H9 (cell line): ENCODE measurements at regions not wholly inside any gene's neighbourhood (a gene's known extent, or its start where the extent isn't known, plus 50 kb on each side); places are given as distances from the start of the nearest gene placed in this dataset.

Experiments used
- DNase-seq: peaks from one replicate; pipeline ENCODE4 v3.0.0-alpha.2; 2017
- H2AFZ ChIP-seq: one replicate; pipeline ENCODE4 v1.6.1; 2013; ENCODE audit warnings: mild to moderate bottlenecking, low read length, control low read depth, moderate library complexity
- H2AK5ac ChIP-seq: 2 replicates; pipeline ENCODE4 v1.6.1; 2013; ENCODE audit warnings: low read length, control low read depth, mixed read lengths; ENCODE audit not compliant: insufficient read length
- H2BK120ac ChIP-seq: one replicate; pipeline ENCODE4 v1.6.1; 2013; ENCODE audit warnings: low read depth, mild to moderate bottlenecking, low read length, control low read depth, inconsistent platforms; ENCODE audit not compliant: poor library complexity, severe bottlenecking
- H2BK12ac ChIP-seq: 2 replicates; pipeline ENCODE4 v1.6.1; 2013; ENCODE audit warnings: low read length, control low read depth, mixed read lengths, low read depth; ENCODE audit not compliant: insufficient read length
- H2BK15ac ChIP-seq: 2 replicates; pipeline ENCODE4 v1.6.1; 2013; ENCODE audit warnings: low read depth, low read length, control low read depth
- H2BK20ac ChIP-seq: one replicate; pipeline ENCODE4 v1.6.1; 2013; ENCODE audit warnings: low read depth, mild to moderate bottlenecking, low read length, control low read depth, inconsistent platforms; ENCODE audit not compliant: poor library complexity, severe bottlenecking
- H2BK5ac ChIP-seq: 2 replicates; pipeline ENCODE4 v1.6.1; 2013; ENCODE audit warnings: low read length, control low read depth, mixed read lengths; ENCODE audit not compliant: insufficient read length
- H3K14ac ChIP-seq: 2 replicates; pipeline ENCODE4 v1.6.1; 2013; ENCODE audit warnings: low read length, control low read depth; ENCODE audit not compliant: insufficient read depth
- H3K18ac ChIP-seq: 2 replicates; pipeline ENCODE4 v1.6.1; 2013; ENCODE audit warnings: low read depth, mild to moderate bottlenecking, mixed read lengths, low read length, control low read depth; ENCODE audit not compliant: insufficient read length
- H3K23ac ChIP-seq: 2 replicates; pipeline ENCODE4 v1.6.1; 2013; ENCODE audit warnings: low read length, control low read depth, mixed read lengths, low read depth; ENCODE audit not compliant: insufficient read length
- H3K23me2 ChIP-seq: 2 replicates; pipeline ENCODE4 v1.6.1; 2013; ENCODE audit warnings: low read depth, mild to moderate bottlenecking, mixed read lengths, low read length, control low read depth; ENCODE audit not compliant: insufficient read length, poor library complexity, severe bottlenecking
- H3K27ac ChIP-seq: 2 replicates; pipeline ENCODE4 v1.5.1; 2013; ENCODE audit warnings: low read length, control low read depth, mixed read lengths, low read depth; ENCODE audit not compliant: insufficient read length
- H3K27me3 ChIP-seq: 2 replicates; pipeline ENCODE4 v1.6.1; 2013; ENCODE audit warnings: low read length, control low read depth, inconsistent platforms; ENCODE audit not compliant: insufficient read depth
- H3K4ac ChIP-seq: 2 replicates; pipeline ENCODE4 v1.6.1; 2013; ENCODE audit warnings: low read depth, mild to moderate bottlenecking, control low read depth, inconsistent platforms, low read length, moderate library complexity
- H3K4me1 ChIP-seq: 2 replicates; pipeline ENCODE4 v1.6.1; 2013; ENCODE audit warnings: low read length, control low read depth, inconsistent platforms; ENCODE audit not compliant: insufficient read depth
- H3K4me2 ChIP-seq: 2 replicates; pipeline ENCODE4 v1.6.1; 2013; ENCODE audit warnings: low read length, control low read depth, mixed read lengths; ENCODE audit not compliant: insufficient read length, insufficient read depth
- H3K56ac ChIP-seq: 2 replicates; pipeline ENCODE4 v1.6.1; 2013; ENCODE audit warnings: low read depth, mild to moderate bottlenecking, mixed read lengths, low read length, control low read depth; ENCODE audit not compliant: insufficient read length
- H3K79me1 ChIP-seq: 2 replicates; pipeline ENCODE4 v1.6.1; 2013; ENCODE audit warnings: low read depth, mild to moderate bottlenecking, moderate library complexity, low read length, control low read depth, inconsistent platforms; ENCODE audit not compliant: insufficient read depth, poor library complexity, severe bottlenecking
- H3K79me2 ChIP-seq: 2 replicates; pipeline ENCODE4 v1.6.1; 2013; ENCODE audit warnings: low read length, control low read depth, inconsistent platforms; ENCODE audit not compliant: insufficient read depth
- H3K9ac ChIP-seq: 2 replicates; pipeline ENCODE4 v1.6.1; 2013; ENCODE audit warnings: low read length, control low read depth, mixed read lengths; ENCODE audit not compliant: insufficient read length; ENCODE audit errors: extremely low read depth
- H3K9me3 ChIP-seq: one replicate; pipeline ENCODE4 v1.6.1; 2013; ENCODE audit warnings: low read depth, low read length, inconsistent platforms; ENCODE audit not compliant: control insufficient read depth
- H3T11ph ChIP-seq: one replicate; pipeline ENCODE4 v1.6.1; 2013; ENCODE audit warnings: mild to moderate bottlenecking, low read length, control low read depth, inconsistent platforms
- H4K20me1 ChIP-seq: one replicate; pipeline ENCODE4 v1.6.1; 2013; ENCODE audit not compliant: control insufficient read depth, insufficient read length, insufficient read depth
- H4K5ac ChIP-seq: 2 replicates; pipeline ENCODE4 v1.6.1; 2013; ENCODE audit warnings: low read depth, mild to moderate bottlenecking, mixed read lengths, low read length, control low read depth; ENCODE audit not compliant: insufficient read length
- H4K8ac ChIP-seq: replicated peaks from 2 replicates; pipeline ENCODE4 v1.6.1; 2013; ENCODE audit warnings: low read length, control low read depth, mixed read lengths, low read depth; ENCODE audit not compliant: insufficient read length
- H4K91ac ChIP-seq: 2 replicates; pipeline ENCODE4 v1.6.1; 2013; ENCODE audit warnings: low read depth, mild to moderate bottlenecking, moderate library complexity, mixed read lengths, low read length, control low read depth; ENCODE audit not compliant: insufficient read length
- H3K27ac Mint-ChIP-seq, 3 experiments: 2 replicates in 2 of 3; 3 replicates in 1 of 3; pipeline ENCODE4 v1.8.0; 2020 to 2021; ENCODE audit warnings: mixed read lengths in 3 of 3, mild to moderate bottlenecking in 1 of 3, moderate library complexity in 1 of 3
- H3K27me3 Mint-ChIP-seq: 2 replicates; pipeline ENCODE4 v1.8.0; 2021; ENCODE audit warnings: low read depth, mild to moderate bottlenecking, moderate library complexity, mixed read lengths
- H3K36me3 Mint-ChIP-seq, 3 experiments: 2 replicates in 2 of 3; 3 replicates in 1 of 3; pipeline ENCODE4 v1.8.0; 2020 to 2021; ENCODE audit warnings: low read depth in 3 of 3, mixed read lengths in 3 of 3; ENCODE audit not compliant: insufficient read depth in 1 of 3
- H3K4me1 Mint-ChIP-seq, 2 experiments: 2 replicates each; pipeline ENCODE4 v1.8.0; 2020; ENCODE audit warnings: mixed read lengths in 2 of 2
- H3K4me3 Mint-ChIP-seq, 2 experiments: 2 replicates in 1 of 2; 3 replicates in 1 of 2; pipeline ENCODE4 v1.8.0; 2020 to 2021; ENCODE audit warnings: mild to moderate bottlenecking in 2 of 2, mixed read lengths in 2 of 2, moderate library complexity in 1 of 2
- H3K9me3 Mint-ChIP-seq, 2 experiments: 2 replicates in 1 of 2; 3 replicates in 1 of 2; pipeline ENCODE4 v1.8.0; 2020; ENCODE audit warnings: mild to moderate bottlenecking in 2 of 2, mixed read lengths in 2 of 2, moderate library complexity in 1 of 2
- CTCF ChIP-seq: fragments of 200-600 bp; sonication (generic); conservative IDR thresholded peaks from 3 replicates; pipeline ENCODE4 v1.8.0; 2021; ENCODE audit warnings: antibody characterized with exemption, mild to moderate bottlenecking
- WGBS: extraction: QIAGEN DNeasy Blood & Tissue Kit; methylation state at CpG from one replicate; pipeline ENCODE4 v1.1.7; 2013; ENCODE audit warnings: missing lambda C conversion rate, low lambda C conversion rate, mixed read lengths; ENCODE audit not compliant: insufficient read length; ENCODE audit errors: extremely low coverage; 5-methylcytosine and 5-hydroxymethylcytosine counted together

- H3K79me1 ChIP-seq: no peaks in the 10 kb centered on the region
- no peak overlapping the region for H3K23ac ChIP-seq
- no peaks in the 10 kb centered on the region for H3K9me3 ChIP-seq
- WGBS: no CpG with 5 or more reads among the region's 1 CpG
- no peak overlapping the region for H3K9ac ChIP-seq
- no peak overlapping the region for H3K4me2 ChIP-seq
- H3K56ac ChIP-seq: no peak overlapping the region
- H4K91ac ChIP-seq: no peak overlapping the region
- no peak overlapping the region for H3K18ac ChIP-seq
- no peak overlapping the region for H2BK120ac ChIP-seq
- H3K27me3 Mint-ChIP-seq: no peaks in the 10 kb centered on the region; the same call in 1 of the 2 replicates
- no peak for DNase-seq
- H3K27ac Mint-ChIP-seq: no peak overlapping the region
- no peaks in the 10 kb centered on the region; the same call in 1 of the 2 replicates for H3K4me1 ChIP-seq
- H3K14ac ChIP-seq: no peak overlapping the region
- H3K9me3 Mint-ChIP-seq: no peaks in the 10 kb centered on the region
- H2AK5ac ChIP-seq: no peak overlapping the region
- H4K20me1 ChIP-seq: no peaks in the 10 kb centered on the region
- no peaks in the 10 kb centered on the region for H3K27me3 ChIP-seq
- H3T11ph ChIP-seq: no peak overlapping the region
- no peak overlapping the region for H2AFZ ChIP-seq
- H2BK20ac ChIP-seq: no peak overlapping the region
- no peak overlapping the region for H2BK5ac ChIP-seq
- no peak overlapping the region for H2BK12ac ChIP-seq
- H2BK15ac ChIP-seq: no peak overlapping the region
- H3K79me2 ChIP-seq: no peaks in the 10 kb centered on the region
- H4K8ac ChIP-seq: no peak overlapping the region
- no peak overlapping the region for H3K4ac ChIP-seq
- H4K5ac ChIP-seq: no peak overlapping the region
- H3K23me2 ChIP-seq: no peaks in the 10 kb centered on the region
- peaks cover 2 to 3% of the 10 kb centered on the region in 2 experiments; a peak in 2 of 4 replicates for H3K4me1 Mint-ChIP-seq
- no peak overlapping the region for H3K4me3 Mint-ChIP-seq
- no peak for TF ChIP-seq CTCF
- no peak overlapping the region for H3K27ac ChIP-seq
- H3K36me3 Mint-ChIP-seq: no peaks in the 10 kb centered on the region; a peak in 2 of 7 replicates
Measured at GRCh38 chr2:129645335-129645734, 334.1 kb upstream of the RAB6C start.
